H54 (cell line): ENCODE measurements at regions not wholly inside any gene's neighbourhood (a gene's known extent, or its start where the extent isn't known, plus 50 kb on each side); places are given as distances from the start of the nearest gene placed in this dataset.
"Not testable (repeated sequence)": the region's sequence is repeated elsewhere in the genome, so short reads cannot be mapped to it uniquely, and the experiment has no call there.

Source experiments
- DNase-seq: peaks from one replicate; pipeline ENCODE4 v3.0.0; 2011; ENCODE audit warnings: low spot score, mixed read lengths; ENCODE audit not compliant: insufficient read length
- FAIRE-seq: peaks from 3 replicates; lab custom pipeline; 2011; peaks lifted over from hg19 to GRCh38; lab: Jason Lieb, UNC

GRCh38 chr1:146729642-146730344 lies 208.3 kb upstream of the NBPF12 start:
- DNase-seq, FAIRE-seq: not testable (repeated sequence)

- DNase-seq, FAIRE-seq: not testable (repeated sequence)
These were observed 223.1 kb upstream of the NBPF12 start for GRCh38 chr1:146715054-146715453.

GRCh38 chr1:146710838-146711521 lies 227.1 kb upstream of the NBPF12 start:
- DNase-seq, FAIRE-seq: not testable (repeated sequence)

GRCh38 chr1:146709302-146709701 lies 228.8 kb upstream of the NBPF12 start:
- FAIRE-seq, DNase-seq: not testable (repeated sequence)

- FAIRE-seq, DNase-seq: not testable (repeated sequence)
These were observed 233.9 kb upstream of the NBPF12 start for GRCh38 chr1:146704162-146704724.

- DNase-seq, FAIRE-seq: not testable (repeated sequence)
These were observed 236.8 kb upstream of the NBPF12 start for GRCh38 chr1:146701320-146701719.

- DNase-seq, FAIRE-seq: not testable (repeated sequence)
These were observed 242.7 kb upstream of the NBPF12 start for GRCh38 chr1:146695388-146695787.

GRCh38 chr1:146691798-146692197 lies 246.3 kb upstream of the NBPF12 start:
- not testable (repeated sequence) for FAIRE-seq, DNase-seq

GRCh38 chr1:146688893-146689292 lies 249.2 kb upstream of the NBPF12 start:
- not testable (repeated sequence) for DNase-seq, FAIRE-seq

GRCh38 chr1:146686777-146687366 lies 251.3 kb upstream of the NBPF12 start:
- not testable (repeated sequence) for FAIRE-seq, DNase-seq

GRCh38 chr1:146683126-146683429 lies 255.0 kb upstream of the NBPF12 start:
- FAIRE-seq, DNase-seq: not testable (repeated sequence)

- FAIRE-seq, DNase-seq: not testable (repeated sequence)
These were observed 255.6 kb upstream of the NBPF12 start for GRCh38 chr1:146682227-146683125.

- not testable (repeated sequence) for FAIRE-seq, DNase-seq
These were observed 264.3 kb upstream of the NBPF12 start for GRCh38 chr1:146673729-146674299.

- DNase-seq, FAIRE-seq: not testable (repeated sequence)
These were observed 265.5 kb upstream of the NBPF12 start for GRCh38 chr1:146672608-146673007.

- DNase-seq, FAIRE-seq: not testable (repeated sequence)
These were observed 266.5 kb upstream of the NBPF12 start for GRCh38 chr1:146671588-146671987.

GRCh38 chr1:146670832-146671566 lies 267.1 kb upstream of the NBPF12 start:
- FAIRE-seq, DNase-seq: not testable (repeated sequence)

GRCh38 chr1:146666275-146666674 lies 271.8 kb upstream of the NBPF12 start:
- not testable (repeated sequence) for DNase-seq, FAIRE-seq

- DNase-seq, FAIRE-seq: not testable (repeated sequence)
These were observed 277.9 kb upstream of the NBPF12 start for GRCh38 chr1:146660242-146660641.
